Type B pancreatic cell (in vitro differentiated cells): ENCODE measurements at regions not wholly inside any gene's neighbourhood (a gene's known extent, or its start where the extent isn't known, plus 50 kb on each side); places are given as distances from the start of the nearest gene placed in this dataset.

Experiments used
- DNase-seq: peaks from one replicate; pipeline ENCODE4 v3.0.0; 2021; ENCODE audit warnings: mixed read lengths; ENCODE audit not compliant: unreplicated experiment; ENCODE audit errors: extremely low spot score
- H3K27ac Mint-ChIP-seq: 2 replicates; pipeline ENCODE4 v1.8.0; 2021; ENCODE audit warnings: mild to moderate bottlenecking, mixed read lengths
- H3K27me3 Mint-ChIP-seq: 2 replicates; pipeline ENCODE4 v1.8.0; 2021; ENCODE audit warnings: mixed read lengths
- H3K36me3 Mint-ChIP-seq: 2 replicates; pipeline ENCODE4 v1.8.0; 2021; ENCODE audit warnings: mixed read lengths
- H3K4me1 Mint-ChIP-seq: one replicate; pipeline ENCODE4 v1.8.0; 2021; ENCODE audit warnings: mixed read lengths; ENCODE audit not compliant: unreplicated experiment
- H3K4me3 Mint-ChIP-seq: 2 replicates; pipeline ENCODE4 v1.8.0; 2021; ENCODE audit warnings: mild to moderate bottlenecking, mixed read lengths
- H3K9me3 Mint-ChIP-seq: 2 replicates; pipeline ENCODE4 v1.8.0; 2021; ENCODE audit warnings: mixed read lengths
- CTCF ChIP-seq: fragments of 200-600 bp; sonication (generic); conservative IDR thresholded peaks from 2 replicates; pipeline ENCODE4 v1.5.0; 2021; ENCODE audit warnings: antibody characterized with exemption, mild to moderate bottlenecking

DNA sequence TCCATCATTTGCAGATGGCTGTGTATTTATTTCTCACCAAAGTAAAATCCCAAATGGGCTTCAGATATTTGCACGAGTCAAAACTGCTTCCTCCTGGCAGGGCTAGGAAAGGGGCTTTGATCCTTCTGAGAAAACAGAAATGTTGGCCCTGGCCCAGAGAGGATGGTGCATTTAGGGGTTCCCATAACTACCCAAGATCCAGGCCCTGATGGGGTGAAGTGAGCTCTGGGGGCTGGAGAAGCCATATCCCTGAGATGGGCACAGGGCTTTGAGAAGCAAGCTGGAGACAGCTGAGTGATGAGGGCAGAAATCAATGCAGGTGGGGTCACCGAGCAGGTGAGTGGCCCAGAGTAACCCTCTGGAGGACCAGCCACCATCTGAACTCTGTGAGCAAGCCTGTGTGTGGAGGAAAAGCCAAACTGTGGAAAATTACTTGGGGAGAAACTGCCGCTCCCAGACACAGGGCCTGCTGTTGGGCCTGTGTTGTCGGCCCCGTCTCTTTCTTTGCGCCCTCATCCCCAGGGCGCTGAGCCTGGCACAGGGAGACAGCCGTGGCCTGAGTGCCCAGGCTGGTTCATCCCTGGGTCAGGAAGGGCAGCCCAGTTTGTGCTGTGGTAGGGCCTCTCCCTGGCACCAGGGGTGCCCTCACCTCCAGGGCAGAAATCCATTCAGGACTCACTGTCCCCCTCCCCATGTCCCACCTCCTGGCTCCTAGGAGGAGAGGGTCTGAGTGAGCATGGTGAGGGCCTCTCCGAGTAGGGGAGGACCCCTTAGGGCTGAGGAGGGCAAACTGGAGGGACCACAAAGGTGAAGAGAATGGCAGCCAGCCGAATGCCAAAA is 167.8 kb upstream of the HAAO start:
- Mint-ChIP-seq H3K27me3 (peaks cover 3% of the 10 kb centered on the region), H3K4me3 (no peak overlapping the region), H3K9me3 (no peaks in the 10 kb centered on the region), H3K27ac (peak overlapping the region; percentile 48), H3K36me3 (no peaks in the 10 kb centered on the region), H3K4me1 (peaks cover 45% of the 10 kb centered on the region)
- DNase-seq, result no peak
- TF ChIP-seq CTCF, result no peak

DNA sequence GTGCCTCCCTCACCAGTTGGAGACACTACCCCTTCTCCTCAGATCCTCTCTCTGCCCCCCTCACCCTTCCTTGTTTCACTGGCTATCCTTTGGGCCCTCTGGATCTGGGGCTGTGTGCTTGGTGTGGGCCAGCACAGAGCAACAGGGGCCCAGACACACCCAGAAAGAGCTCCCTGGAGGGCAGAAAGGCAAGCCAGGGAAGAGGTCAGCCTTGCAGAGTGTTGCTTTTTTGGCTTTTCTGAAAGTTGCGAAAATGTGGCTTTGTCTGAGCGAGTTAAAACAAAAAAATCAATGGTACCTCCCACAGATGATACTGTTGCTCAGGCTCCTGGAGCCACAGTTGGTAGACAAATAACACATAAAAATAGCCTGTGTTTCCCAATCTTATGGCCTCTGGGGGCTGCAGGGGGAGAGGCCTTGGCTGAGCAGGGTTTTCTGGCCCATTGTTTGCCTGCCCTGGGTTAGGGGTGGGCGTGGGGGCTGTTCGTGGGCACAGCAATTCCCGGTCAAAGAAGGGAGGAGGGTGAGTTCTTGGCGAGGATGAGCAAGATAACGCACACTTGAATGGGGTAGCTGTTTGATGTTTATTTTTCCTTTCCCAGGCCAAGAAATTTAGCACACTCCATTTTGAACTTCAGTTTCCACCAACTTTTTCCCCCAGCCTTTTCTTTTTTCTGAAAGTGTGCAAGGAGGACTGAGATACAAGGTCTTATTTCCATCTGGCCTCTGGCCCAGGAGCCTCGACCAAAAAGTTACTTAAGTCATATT is 167.0 kb upstream of the HAAO start:
- peaks cover 3% of the 10 kb centered on the region for H3K27me3 Mint-ChIP-seq
- no peak for TF ChIP-seq CTCF
- H3K36me3 Mint-ChIP-seq, result no peaks in the 10 kb centered on the region
- no peak for DNase-seq
- peaks cover 51% of the 10 kb centered on the region for H3K4me1 Mint-ChIP-seq
- H3K4me3 Mint-ChIP-seq, result no peak overlapping the region
- H3K27ac Mint-ChIP-seq, result peak overlapping the region; percentile 48
- H3K9me3 Mint-ChIP-seq, result no peaks in the 10 kb centered on the region

DNA sequence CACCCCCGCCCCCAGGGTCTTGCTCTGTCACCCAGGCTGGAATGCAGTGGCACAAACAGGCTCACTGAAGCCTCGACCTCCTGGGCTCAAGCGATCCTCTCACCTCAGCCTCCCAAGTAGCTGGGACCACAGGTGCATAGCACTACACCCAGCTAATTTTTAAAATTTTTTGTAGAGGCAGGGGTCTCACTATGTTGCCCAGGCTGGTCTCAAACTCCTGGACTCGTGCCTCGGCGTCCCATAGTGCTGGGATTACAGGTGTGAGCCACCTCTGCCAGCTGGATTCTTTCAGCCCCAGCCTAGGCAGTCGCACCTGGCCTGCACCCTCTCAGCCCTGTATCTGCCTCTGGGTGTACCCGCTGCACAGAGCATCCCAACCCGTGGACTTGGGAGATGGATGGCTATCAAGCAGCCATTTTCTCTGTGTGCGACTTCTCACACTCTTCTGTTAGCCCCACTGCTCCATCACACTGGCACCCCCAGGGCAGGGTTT is 166.4 kb upstream of the HAAO start:
- H3K36me3 Mint-ChIP-seq, result no peaks in the 10 kb centered on the region
- H3K4me3 Mint-ChIP-seq, result no peak overlapping the region
- H3K9me3 Mint-ChIP-seq, result no peaks in the 10 kb centered on the region
- H3K27ac Mint-ChIP-seq, result no peak overlapping the region
- no peak for DNase-seq
- no peak for TF ChIP-seq CTCF
- H3K27me3 Mint-ChIP-seq, result peaks cover 3% of the 10 kb centered on the region
- peaks cover 51% of the 10 kb centered on the region for H3K4me1 Mint-ChIP-seq

DNA sequence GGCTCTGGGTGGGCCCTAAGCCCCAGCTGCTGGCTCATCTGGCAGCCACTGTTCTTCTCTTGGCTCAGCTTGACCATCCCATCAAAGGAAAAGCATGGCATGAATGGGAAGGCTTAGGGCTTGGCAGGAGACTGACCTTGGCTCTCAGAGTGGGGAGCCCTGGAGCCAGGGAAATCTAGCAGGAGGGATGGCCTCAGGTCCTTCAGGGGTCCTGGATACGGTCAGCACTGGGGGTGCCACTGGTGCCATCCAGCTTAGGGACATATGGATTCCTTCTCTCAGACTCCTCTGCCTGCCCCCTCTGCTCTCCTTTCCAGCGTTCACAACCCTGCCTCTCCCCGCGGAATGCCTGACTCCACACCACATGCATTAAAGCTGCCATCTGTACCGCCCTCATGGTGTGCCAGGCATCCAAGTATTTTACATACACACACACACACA is 165.5 kb upstream of the HAAO start:
- TF ChIP-seq CTCF, result no peak
- H3K9me3 Mint-ChIP-seq, result no peaks in the 10 kb centered on the region

DNA sequence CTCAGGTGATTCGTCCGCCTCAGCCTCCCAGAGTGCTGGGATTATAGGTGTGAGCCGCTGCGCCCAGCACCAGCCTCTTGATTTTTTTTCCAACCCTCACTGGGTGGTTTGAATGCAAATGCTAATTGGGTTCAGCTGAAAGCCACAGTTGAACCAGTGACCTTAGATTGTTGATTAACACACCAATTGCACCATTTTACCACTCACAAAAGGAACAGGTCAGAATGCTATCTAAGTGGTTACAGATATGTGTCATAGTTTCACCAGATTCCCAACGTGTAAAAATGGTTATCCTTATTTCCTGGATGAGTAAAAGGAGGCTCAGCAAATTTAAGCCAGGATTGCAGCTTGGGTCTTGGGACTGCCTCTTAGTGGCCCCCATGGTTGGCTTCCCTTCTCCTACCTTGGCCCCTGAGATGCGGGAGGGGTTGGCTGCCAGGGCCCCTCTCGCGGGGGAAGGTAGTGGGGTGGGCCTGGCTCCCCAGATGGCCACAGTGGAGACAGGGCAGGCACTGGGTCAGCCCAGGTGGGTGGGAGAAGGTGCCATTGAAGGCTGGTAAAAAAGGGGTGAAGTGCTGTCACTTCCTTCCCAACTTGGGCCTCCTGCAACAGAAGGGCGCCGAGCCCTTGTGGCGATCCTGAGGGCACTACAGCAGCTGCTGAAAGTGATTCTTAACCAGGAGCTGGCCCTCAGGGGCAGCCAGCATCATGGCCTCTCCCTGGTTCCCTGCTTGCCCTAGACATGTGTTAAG is 164.9 kb upstream of the HAAO start:
- Mint-ChIP-seq H3K27me3 (peaks cover 3% of the 10 kb centered on the region), H3K4me3 (no peak overlapping the region), H3K36me3 (no peaks in the 10 kb centered on the region), H3K27ac (no peak overlapping the region), H3K9me3 (peaks cover 6% of the 10 kb centered on the region), H3K4me1 (peaks cover 50% of the 10 kb centered on the region)
- DNase-seq, result no peak
- no peak for TF ChIP-seq CTCF

More for the DNA sequence above, 165.5 kb upstream of the HAAO start:
- Mint-ChIP-seq H3K4me3 (no peak overlapping the region), H3K27ac (no peak overlapping the region), H3K4me1 (peaks cover 49% of the 10 kb centered on the region), H3K36me3 (no peaks in the 10 kb centered on the region), H3K27me3 (peaks cover 3% of the 10 kb centered on the region)
- no peak for DNase-seq
